Neuronal stem cell (in vitro differentiated cells): ENCODE measurements at regions not wholly inside any gene's neighbourhood (a gene's known extent, or its start where the extent isn't known, plus 50 kb on each side); places are given as distances from the start of the nearest gene placed in this dataset.

Source experiments
- DNase-seq: peaks from one replicate; pipeline ENCODE4 v3.0.0-alpha.2; 2013; ENCODE audit warnings: low spot score
- H2AFZ ChIP-seq: one replicate; pipeline ENCODE4 v1.6.1; 2013; ENCODE audit warnings: mild to moderate bottlenecking, low read length, inconsistent platforms
- H2AK5ac ChIP-seq: 2 replicates; pipeline ENCODE4 v1.6.1; 2013; ENCODE audit warnings: low read depth, mild to moderate bottlenecking, inconsistent platforms, low read length, moderate library complexity, mixed read lengths
- H2BK120ac ChIP-seq: 2 replicates; pipeline ENCODE4 v1.6.1; 2013; ENCODE audit warnings: low read depth, mild to moderate bottlenecking, inconsistent platforms, low read length, moderate library complexity, mixed read lengths
- H2BK12ac ChIP-seq: one replicate; pipeline ENCODE4 v1.6.1; 2013; ENCODE audit warnings: low read length, inconsistent platforms
- H2BK15ac ChIP-seq: 2 replicates; pipeline ENCODE4 v1.6.1; 2013; ENCODE audit warnings: mild to moderate bottlenecking, low read length, inconsistent platforms, mixed read lengths
- H2BK5ac ChIP-seq: one replicate; pipeline ENCODE4 v1.6.1; 2013; ENCODE audit warnings: inconsistent platforms, mild to moderate bottlenecking, low read length, moderate library complexity
- H3K14ac ChIP-seq: one replicate; pipeline ENCODE4 v1.6.1; 2013; ENCODE audit warnings: low read length, inconsistent platforms
- H3K18ac ChIP-seq: 2 replicates; pipeline ENCODE4 v1.6.1; 2013; ENCODE audit warnings: low read length, inconsistent platforms
- H3K23ac ChIP-seq: 2 replicates; pipeline ENCODE4 v1.6.1; 2013; ENCODE audit warnings: low read depth, mild to moderate bottlenecking, mixed read lengths, low read length, inconsistent platforms; ENCODE audit not compliant: poor library complexity
- H3K27ac ChIP-seq: replicated peaks from 3 replicates; pipeline ENCODE4 v1.5.1; 2013; ENCODE audit warnings: low read length, inconsistent platforms
- H3K27me3 ChIP-seq, 3 experiments: 2 replicates each; pipeline ENCODE4 v1.6.1; 2013; ENCODE audit warnings: low read length in 3 of 3, mild to moderate bottlenecking in 2 of 3, inconsistent platforms in 1 of 3, low read depth in 1 of 3, mixed read lengths in 1 of 3, moderate library complexity in 1 of 3; ENCODE audit not compliant: control insufficient read depth in 3 of 3, insufficient read depth in 3 of 3
- H3K36me3 ChIP-seq, 2 donors: replicated peaks in 1 of 2; 2 replicates each; pipeline ENCODE4 v1.6.1; 2013; ENCODE audit warnings: low read length in 2 of 2; ENCODE audit not compliant: control insufficient read depth in 2 of 2, insufficient read depth in 2 of 2
- H3K4ac ChIP-seq: 2 replicates; pipeline ENCODE4 v1.6.1; 2013; ENCODE audit warnings: inconsistent platforms, mild to moderate bottlenecking, low read length, moderate library complexity
- H3K4me1 ChIP-seq, 2 donors: 1 replicate in 1 of 2; 2 replicates in 1 of 2; pipeline ENCODE4 v1.6.1; 2013; ENCODE audit warnings: low read length in 2 of 2, low read depth in 1 of 2; ENCODE audit not compliant: control insufficient read depth in 2 of 2, insufficient read depth in 1 of 2
- H3K4me2 ChIP-seq: one replicate; pipeline ENCODE4 v1.6.1; 2013; ENCODE audit warnings: mild to moderate bottlenecking, low read length, inconsistent platforms; ENCODE audit not compliant: insufficient read depth, poor library complexity, severe bottlenecking
- H3K4me3 ChIP-seq, 2 donors: 2 replicates each; pipeline ENCODE4 v1.5.1; 2013; ENCODE audit warnings: low read length in 2 of 2, mild to moderate bottlenecking in 2 of 2, inconsistent platforms in 1 of 2, moderate library complexity in 1 of 2
- H3K79me1 ChIP-seq: one replicate; pipeline ENCODE4 v1.6.1; 2013; ENCODE audit warnings: low read depth, mild to moderate bottlenecking, inconsistent platforms, low read length, moderate library complexity
- H3K9ac ChIP-seq: one replicate; pipeline ENCODE4 v1.6.1; 2013; ENCODE audit warnings: mild to moderate bottlenecking, low read depth, low read length, inconsistent platforms; ENCODE audit not compliant: poor library complexity
- H3K9me3 ChIP-seq, 2 donors: replicated peaks in 1 of 2; 2 replicates each; pipeline versions ENCODE3 to v1.6.1; 2013; ENCODE audit warnings: low read length in 2 of 2, mild to moderate bottlenecking in 2 of 2, inconsistent platforms in 1 of 2, low read depth in 1 of 2, mixed read lengths in 1 of 2, moderate library complexity in 1 of 2; ENCODE audit not compliant: control insufficient read depth in 2 of 2, insufficient read depth in 1 of 2
- H4K8ac ChIP-seq: one replicate; pipeline ENCODE4 v1.6.1; 2013; ENCODE audit warnings: low read depth, mild to moderate bottlenecking, inconsistent platforms, low read length, moderate library complexity
- H4K91ac ChIP-seq: one replicate; pipeline ENCODE4 v1.6.1; 2013; ENCODE audit warnings: low read length, low read depth, mild to moderate bottlenecking, inconsistent platforms; ENCODE audit not compliant: poor library complexity
- WGBS, 2 donors: extraction: QIAGEN DNeasy Blood & Tissue Kit; methylation state at CpG; one replicate each; pipeline ENCODE4 v1.1.7; 2013; ENCODE audit warnings: missing lambda C conversion rate in 2 of 2, mixed read lengths in 1 of 2; ENCODE audit not compliant: insufficient read length in 2 of 2, insufficient replicate concordance in 1 of 2; ENCODE audit errors: extremely low coverage in 2 of 2; 5-methylcytosine and 5-hydroxymethylcytosine counted together

DNA sequence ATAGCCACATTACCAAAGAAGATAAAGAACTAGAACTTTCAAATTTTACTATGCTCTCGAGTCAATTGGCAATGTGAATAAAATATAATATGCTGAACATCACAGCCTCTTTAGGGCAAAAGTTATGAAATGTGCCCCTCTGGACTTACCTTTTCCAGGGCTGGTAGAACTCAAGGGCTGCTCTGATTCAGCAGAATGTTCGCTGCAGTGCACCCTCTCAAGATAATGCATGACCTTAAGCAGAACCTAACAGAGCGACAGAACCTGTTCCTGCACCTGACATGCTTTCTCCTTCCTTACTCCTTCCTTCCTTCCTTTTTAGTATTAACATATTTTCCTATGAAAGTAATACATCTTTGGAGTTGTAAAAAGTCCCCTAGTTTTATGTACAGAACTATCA, 65.4 kb upstream of the STXBP5 start:
- Histone ChIP-seq H3K4ac (no peak overlapping the region), H2AK5ac (no peak overlapping the region), H3K14ac (no peak overlapping the region), H3K36me3 (no peaks in the 10 kb centered on the region), H3K27ac (no peak overlapping the region), H3K18ac (no peak overlapping the region), H3K4me2 (no peak overlapping the region), H3K79me1 (no peaks in the 10 kb centered on the region), H3K9ac (no peak overlapping the region), H3K4me3 (no peak overlapping the region), H2BK5ac (no peak overlapping the region), H3K9me3 (no peaks in the 10 kb centered on the region), H2BK15ac (no peak overlapping the region), H4K91ac (no peak overlapping the region), H3K27me3 (no peaks in the 10 kb centered on the region), H3K4me1 (peaks cover 0 to 2% of the 10 kb centered on the region in 2 donors), H4K8ac (no peak overlapping the region), H2BK12ac (no peak overlapping the region), H2BK120ac (no peak overlapping the region), H3K23ac (no peak overlapping the region), H2AFZ (no peak overlapping the region)
- no CpG with 5 or more reads among the region's 3 CpGs for WGBS, 2 donors
- DNase-seq, result no peak

DNA sequence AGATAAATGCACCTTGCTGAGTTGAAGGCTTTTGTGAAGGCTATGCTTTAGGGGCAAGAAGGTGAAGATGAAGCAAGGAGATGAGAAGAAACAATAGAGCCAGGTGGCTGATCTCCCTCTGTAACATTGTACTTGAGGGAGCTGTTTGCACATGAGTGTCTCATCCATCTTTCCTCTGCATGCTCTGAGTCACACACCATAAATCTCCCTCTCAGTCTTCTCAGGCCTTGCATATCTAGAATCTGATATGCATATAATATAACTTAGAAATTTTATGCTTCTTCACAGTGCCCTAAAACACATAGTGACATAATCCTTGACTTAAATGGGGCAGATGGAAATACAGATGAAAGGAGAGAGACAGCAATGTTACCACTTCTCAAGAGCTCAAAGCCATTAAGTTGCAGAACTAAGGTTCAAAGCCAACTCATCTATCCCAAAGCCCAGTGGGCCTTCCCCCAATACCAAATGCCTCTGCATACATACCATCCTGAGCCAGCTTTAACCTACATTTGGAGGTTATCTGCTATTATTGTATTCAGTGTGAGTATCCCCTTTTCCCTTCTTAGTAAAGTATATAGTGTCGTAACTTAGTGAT, 62.4 kb upstream of the STXBP5 start:
- Histone ChIP-seq H3K4me2 (no peak overlapping the region), H3K9me3 (no peaks in the 10 kb centered on the region), H3K4me1 (no peaks in the 10 kb centered on the region), H3K27ac (no peak overlapping the region), H4K8ac (no peak overlapping the region), H2BK15ac (no peak overlapping the region), H3K18ac (no peak overlapping the region), H3K27me3 (no peaks in the 10 kb centered on the region), H2AFZ (no peak overlapping the region), H3K23ac (no peak overlapping the region), H3K79me1 (no peaks in the 10 kb centered on the region), H3K9ac (no peak overlapping the region), H2BK5ac (no peak overlapping the region), H2BK120ac (no peak overlapping the region), H4K91ac (no peak overlapping the region), H3K4me3 (no peak overlapping the region), H3K36me3 (no peaks in the 10 kb centered on the region), H3K14ac (no peak overlapping the region), H2BK12ac (no peak overlapping the region), H3K4ac (no peak overlapping the region), H2AK5ac (no peak overlapping the region)
- WGBS, 2 donors, result no CpG with 5 or more reads among the region's 1 CpG
- no peak for DNase-seq

DNA sequence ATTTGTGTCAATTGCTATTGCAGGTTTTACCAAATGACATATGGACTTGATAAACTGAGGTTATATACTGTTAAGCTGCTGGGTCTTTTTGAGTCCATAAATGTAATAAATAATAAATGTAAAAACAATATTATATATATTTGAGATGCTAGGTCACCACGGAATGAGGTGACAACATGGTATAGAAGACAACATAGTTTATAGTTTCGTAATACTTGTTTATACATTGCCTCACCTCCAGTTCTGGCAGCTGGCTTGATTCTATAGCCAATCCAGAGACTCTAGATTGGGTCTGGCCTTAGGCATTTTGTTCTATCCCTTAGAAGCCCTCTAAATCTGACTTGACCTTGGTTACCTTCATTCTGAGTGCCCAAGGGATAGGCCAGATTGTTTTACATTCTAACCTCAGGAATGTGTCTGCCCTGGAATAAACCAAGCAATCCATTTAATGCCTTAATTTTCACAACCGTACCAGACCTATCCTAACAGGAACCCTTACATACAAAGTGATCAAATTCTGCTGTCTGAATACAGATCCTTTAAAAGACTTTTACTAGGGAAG, 61.5 kb upstream of the STXBP5 start:
- WGBS, 2 donors, result no CpG with 5 or more reads among the region's 3 CpGs
- Histone ChIP-seq H3K23ac (no peak overlapping the region), H2AK5ac (no peak overlapping the region), H3K9ac (no peak overlapping the region), H3K27ac (no peak overlapping the region), H3K14ac (no peak overlapping the region), H3K27me3 (no peaks in the 10 kb centered on the region), H3K4ac (no peak overlapping the region), H3K18ac (no peak overlapping the region), H3K4me2 (no peak overlapping the region), H3K36me3 (no peaks in the 10 kb centered on the region), H3K4me3 (no peak overlapping the region), H2AFZ (no peak overlapping the region), H2BK120ac (no peak overlapping the region), H2BK5ac (no peak overlapping the region), H4K8ac (no peak overlapping the region), H2BK15ac (no peak overlapping the region), H3K4me1 (no peaks in the 10 kb centered on the region), H2BK12ac (no peak overlapping the region), H4K91ac (no peak overlapping the region), H3K79me1 (no peaks in the 10 kb centered on the region), H3K9me3 (no peaks in the 10 kb centered on the region)
- DNase-seq, result no peak

DNA sequence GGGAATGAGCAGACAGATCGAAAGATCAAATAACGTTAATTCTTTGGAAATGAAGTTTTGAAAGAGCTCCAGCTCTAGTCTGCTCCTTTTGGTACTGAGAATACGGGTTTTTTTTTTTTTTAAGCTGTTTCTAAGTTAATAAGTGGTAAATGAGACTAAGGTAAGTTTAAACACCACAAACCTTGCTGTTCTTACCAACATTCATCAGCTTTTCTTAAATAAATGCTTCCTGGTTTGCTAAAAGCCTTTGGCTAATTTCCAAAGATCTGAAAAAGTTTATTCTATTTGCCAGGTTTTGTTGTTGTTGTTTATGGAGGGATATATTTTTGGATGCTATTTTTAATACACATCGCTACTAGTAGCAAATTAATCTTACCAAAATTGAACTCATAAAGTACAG, 55.1 kb upstream of the STXBP5 start:
- Histone ChIP-seq H3K27ac (no peak overlapping the region), H3K79me1 (no peaks in the 10 kb centered on the region), H3K4me1 (no peaks in the 10 kb centered on the region), H3K9me3 (no peaks in the 10 kb centered on the region), H3K4me2 (no peak overlapping the region), H3K4ac (no peak overlapping the region), H3K23ac (no peak overlapping the region), H4K91ac (no peak overlapping the region), H2BK15ac (no peak overlapping the region), H3K27me3 (no peaks in the 10 kb centered on the region), H3K9ac (no peak overlapping the region), H3K14ac (no peak overlapping the region), H2BK120ac (no peak overlapping the region), H4K8ac (no peak overlapping the region), H2BK5ac (no peak overlapping the region), H3K18ac (no peak overlapping the region), H2AFZ (no peak overlapping the region), H2AK5ac (no peak overlapping the region), H3K4me3 (no peak overlapping the region), H2BK12ac (no peak overlapping the region), H3K36me3 (no peaks in the 10 kb centered on the region)
- DNase-seq, result no peak
- no CpG with 5 or more reads among the region's 4 CpGs for WGBS, 2 donors
